ENCODE measurements at regions not wholly inside any gene's neighbourhood (a gene's known extent, or its start where the extent isn't known, plus 50 kb on each side); places are given as distances from the start of the nearest gene placed in this dataset.

DNA sequence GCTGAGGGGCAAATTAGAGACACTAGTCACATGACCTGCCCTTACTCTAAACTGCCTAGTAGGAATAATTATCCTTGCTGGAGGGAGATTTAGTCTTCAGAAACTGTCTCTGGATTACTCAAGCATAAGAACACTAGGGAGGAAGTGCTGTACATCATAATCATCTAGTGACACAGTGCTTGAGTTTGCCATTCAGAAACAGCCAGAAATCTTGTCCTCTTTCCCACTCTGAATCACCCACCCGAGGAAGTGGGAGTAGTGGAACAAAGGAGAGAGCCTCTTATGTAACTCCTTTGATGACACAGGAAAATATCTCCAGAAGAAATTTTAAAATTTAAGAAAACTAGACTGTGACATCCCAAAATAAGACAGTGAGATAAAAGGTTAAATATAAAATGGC lies 69.3 kb upstream of the PCDH19 start:
- no peaks in the 10 kb centered on the region for H3K27me3 ChIP-seq
- H3K9me3 ChIP-seq = no peaks in the 10 kb centered on the region
- DNase-seq = no peak
- H3K4me3 ChIP-seq = no peak overlapping the region
- 40 to 50% methylated on average over 1 of the region's 1 CpG for WGBS, 2 donors
- intact Hi-C loops (cut with DNase I) = loop anchor here (10.0 kb wide), 1 partner anchor 785 kb away; no protein-coding TSS in a partner anchor
- TF ChIP-seq POLR2A (IDR thresholded peaks at IDR 0.05) = no peak
- TF ChIP-seq, protein P1, sequence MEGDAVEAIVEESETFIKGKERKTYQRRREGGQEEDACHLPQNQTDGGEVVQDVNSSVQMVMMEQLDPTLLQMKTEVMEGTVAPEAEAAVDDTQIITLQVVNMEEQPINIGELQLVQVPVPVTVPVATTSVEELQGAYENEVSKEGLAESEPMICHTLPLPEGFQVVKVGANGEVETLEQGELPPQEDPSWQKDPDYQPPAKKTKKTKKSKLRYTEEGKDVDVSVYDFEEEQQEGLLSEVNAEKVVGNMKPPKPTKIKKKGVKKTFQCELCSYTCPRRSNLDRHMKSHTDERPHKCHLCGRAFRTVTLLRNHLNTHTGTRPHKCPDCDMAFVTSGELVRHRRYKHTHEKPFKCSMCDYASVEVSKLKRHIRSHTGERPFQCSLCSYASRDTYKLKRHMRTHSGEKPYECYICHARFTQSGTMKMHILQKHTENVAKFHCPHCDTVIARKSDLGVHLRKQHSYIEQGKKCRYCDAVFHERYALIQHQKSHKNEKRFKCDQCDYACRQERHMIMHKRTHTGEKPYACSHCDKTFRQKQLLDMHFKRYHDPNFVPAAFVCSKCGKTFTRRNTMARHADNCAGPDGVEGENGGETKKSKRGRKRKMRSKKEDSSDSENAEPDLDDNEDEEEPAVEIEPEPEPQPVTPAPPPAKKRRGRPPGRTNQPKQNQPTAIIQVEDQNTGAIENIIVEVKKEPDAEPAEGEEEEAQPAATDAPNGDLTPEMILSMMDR (IDR thresholded peaks at IDR 0.05) = no peak
- H3K27ac ChIP-seq = no peak overlapping the region
- H3K4me1 ChIP-seq = no peaks in the 10 kb centered on the region
- no peaks in the 10 kb centered on the region for H3K36me3 ChIP-seq

DNA sequence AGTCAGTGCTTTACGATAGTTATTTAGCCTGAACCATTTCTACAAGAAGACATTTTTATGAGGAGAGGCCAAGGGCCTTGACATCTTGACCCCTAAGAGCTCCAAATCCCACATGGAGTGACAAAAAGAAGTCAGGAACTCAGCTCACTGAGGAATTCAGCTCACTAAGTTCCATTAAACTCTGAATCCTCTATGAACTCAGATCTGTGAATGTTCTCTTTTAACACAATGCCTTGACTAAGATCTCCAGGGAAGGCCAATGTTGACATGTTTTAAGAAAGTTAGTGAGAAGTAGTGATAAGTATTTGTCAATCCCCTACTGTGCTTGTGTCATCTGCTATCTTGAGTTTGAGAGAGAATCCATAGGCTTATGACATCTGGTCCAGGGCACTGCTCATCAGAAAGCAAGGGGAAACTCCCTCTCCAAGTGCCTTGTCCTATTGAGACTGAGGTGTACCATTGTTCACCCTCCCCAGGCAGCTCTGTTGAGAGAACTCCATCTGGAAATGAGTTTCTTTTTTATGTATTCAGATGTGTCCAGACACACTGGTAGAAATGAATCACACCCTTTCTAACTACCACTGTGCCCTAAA lies 68.7 kb upstream of the PCDH19 start:
- H3K27ac ChIP-seq = no peak overlapping the region
- intact Hi-C loops (cut with DNase I) = loop anchor here (10.0 kb wide), 1 partner anchor 784 kb away; no protein-coding TSS in a partner anchor
- H3K9me3 ChIP-seq = no peaks in the 10 kb centered on the region
- no peaks in the 10 kb centered on the region for H3K4me1 ChIP-seq
- TF ChIP-seq, protein P1 (IDR thresholded peaks at IDR 0.05) = no peak
- TF ChIP-seq POLR2A (IDR thresholded peaks at IDR 0.05) = no peak
- WGBS, 2 donors = 71 to 85% methylated on average over 1 of the region's 1 CpG
- DNase-seq = no peak
- H3K27me3 ChIP-seq = no peaks in the 10 kb centered on the region
- no peak overlapping the region for H3K4me3 ChIP-seq
- H3K36me3 ChIP-seq = no peaks in the 10 kb centered on the region

DNA sequence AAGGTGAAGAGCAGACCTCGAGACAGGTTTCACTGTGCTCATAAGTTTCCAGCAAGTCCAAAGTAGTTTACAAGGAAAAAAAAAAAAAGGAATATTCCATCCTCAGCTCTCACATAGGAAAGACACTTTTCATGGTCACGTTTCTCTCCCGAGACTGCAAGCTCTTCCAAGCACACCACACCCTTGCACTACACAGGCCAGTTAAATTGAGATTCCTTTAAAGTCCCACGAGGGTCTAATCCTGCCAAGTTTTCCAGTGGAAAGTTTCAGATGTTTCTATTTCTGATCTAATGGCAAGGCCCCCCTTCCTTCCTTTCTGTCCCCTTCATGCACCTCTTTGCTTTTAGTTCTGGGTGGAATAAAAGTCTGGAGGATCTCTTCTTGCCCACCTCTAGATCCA lies 67.9 kb upstream of the PCDH19 start:
- DNase-seq = no peak
- H3K36me3 ChIP-seq = no peaks in the 10 kb centered on the region
- H3K4me1 ChIP-seq = no peaks in the 10 kb centered on the region
- no peak overlapping the region for H3K4me3 ChIP-seq
- no peaks in the 10 kb centered on the region for H3K9me3 ChIP-seq
- no peak overlapping the region for H3K27ac ChIP-seq
- no peaks in the 10 kb centered on the region for H3K27me3 ChIP-seq
- TF ChIP-seq, protein P1 (IDR thresholded peaks at IDR 0.05) = no peak
- no peak for TF ChIP-seq POLR2A (IDR thresholded peaks at IDR 0.05)
- 27 to 48% methylated on average over 4 of the region's 4 CpGs for WGBS, 2 donors
- intact Hi-C loops (cut with DNase I) = loop anchor here (10.0 kb wide), 1 partner anchor 783 kb away; no protein-coding TSS in a partner anchor

DNA sequence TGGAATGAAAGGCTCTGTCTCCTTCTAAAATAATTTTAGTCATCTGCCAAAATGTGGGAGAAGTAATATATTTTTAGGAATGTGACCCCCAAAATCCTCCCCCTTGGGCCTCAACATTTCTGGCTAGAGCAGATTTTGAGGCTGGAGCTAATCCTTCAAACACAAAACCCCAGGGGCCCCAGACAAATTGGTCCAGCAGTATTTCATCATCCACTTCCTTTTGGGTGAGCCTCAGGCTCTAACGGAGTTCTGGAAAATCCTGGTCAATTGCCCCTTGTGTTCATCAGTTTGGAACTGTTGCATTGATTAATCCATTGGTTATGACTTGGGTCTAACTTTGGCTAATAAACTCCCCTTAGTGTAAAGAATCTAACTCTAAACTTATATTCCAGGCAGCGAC lies 67.4 kb upstream of the PCDH19 start:
- no peak for DNase-seq
- Histone ChIP-seq H3K27ac (no peak overlapping the region), H3K4me3 (no peak overlapping the region), H3K9me3 (no peaks in the 10 kb centered on the region), H3K36me3 (no peaks in the 10 kb centered on the region), H3K4me1 (no peaks in the 10 kb centered on the region), H3K27me3 (no peaks in the 10 kb centered on the region)
- TF ChIP-seq, protein P1 (IDR thresholded peaks at IDR 0.05) = no peak
- TF ChIP-seq POLR2A (IDR thresholded peaks at IDR 0.05) = no peak
- 49 to 80% methylated on average over 2 of the region's 2 CpGs for WGBS, 2 donors
- intact Hi-C loops (cut with DNase I) = loop anchor here (10.0 kb wide), 1 partner anchor 783 kb away; no protein-coding TSS in a partner anchor
